Kidney capillary endothelial cell (primary cell): ENCODE measurements at regions not wholly inside any gene's neighbourhood (a gene's known extent, or its start where the extent isn't known, plus 50 kb on each side); places are given as distances from the start of the nearest gene placed in this dataset.
"Not testable (repeated sequence)": the region's sequence is repeated elsewhere in the genome, so short reads cannot be mapped to it uniquely, and the experiment has no call there.

Experiments
- DNase-seq: peaks from one replicate; pipeline ENCODE4 v3.0.0-alpha.2; 2018; ENCODE audit warnings: low spot score

- no peak for DNase-seq
These were observed 65.5 kb upstream of the SLC7A14 start for GRCh38 chr3:170651260-170651845.

DNA sequence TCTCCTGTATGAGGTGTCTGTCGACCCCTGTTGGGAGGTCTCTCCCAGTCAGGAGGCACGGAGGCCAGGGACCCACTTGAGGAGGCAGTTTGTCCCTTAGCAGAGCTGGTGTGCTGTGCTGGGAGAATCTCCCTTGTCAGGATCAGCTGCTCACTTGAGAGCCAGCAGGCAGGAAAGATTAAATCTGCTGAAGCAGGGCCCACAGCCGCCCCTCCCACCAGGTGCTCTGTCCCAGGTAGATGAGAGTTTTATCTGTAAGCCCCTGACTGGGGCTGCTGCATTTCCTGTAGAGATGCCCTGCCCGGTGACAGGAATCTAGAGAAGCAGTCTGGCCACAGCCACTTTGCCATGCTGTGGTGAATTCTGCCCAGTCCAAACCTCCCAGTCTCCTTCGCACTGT is 64.7 kb upstream of the SLC7A14 start:
- not testable (repeated sequence) for DNase-seq

- no peak for DNase-seq
These were observed 58.8 kb upstream of the SLC7A14 start for GRCh38 chr3:170644711-170645110.

GRCh38 chr3:170643831-170644230 is 58.0 kb upstream of the SLC7A14 start:
- no peak for DNase-seq

- DNase-seq: no peak
These were observed 57.2 kb upstream of the SLC7A14 start for GRCh38 chr3:170642882-170643601.

DNA sequence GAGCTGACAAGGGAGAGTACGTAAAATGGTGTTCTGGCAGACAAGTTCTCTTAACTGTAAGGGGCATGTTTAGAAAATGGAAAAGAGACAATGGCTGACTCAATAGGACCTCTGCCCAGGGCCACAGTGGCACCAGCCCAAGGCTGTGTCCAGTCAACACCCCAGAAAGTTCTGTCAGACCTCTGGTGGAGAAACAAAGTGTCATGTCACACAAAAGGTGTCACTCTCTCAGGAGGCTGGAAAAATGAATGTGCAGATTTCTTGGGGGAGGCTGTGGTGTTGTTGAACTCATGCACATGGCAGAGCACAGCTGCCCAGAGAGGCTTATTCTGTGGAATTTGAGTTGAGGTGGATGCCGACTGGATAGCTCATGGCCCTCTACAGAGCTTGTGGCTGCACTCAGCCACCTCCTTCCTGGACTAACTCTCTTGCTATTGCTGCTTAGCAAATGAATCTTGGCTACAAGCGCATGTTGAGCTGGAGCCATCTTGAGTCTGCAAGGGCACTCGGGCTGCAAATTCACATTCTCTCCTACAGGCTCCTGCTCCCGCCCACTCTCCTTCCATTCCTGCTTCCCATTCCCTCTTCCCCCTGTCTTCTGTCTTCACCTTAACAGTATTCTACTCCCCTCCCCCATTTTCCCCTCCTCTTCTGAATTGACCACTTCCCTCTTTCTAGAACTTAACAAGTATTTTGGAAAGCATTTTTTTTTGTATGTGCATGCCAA is 55.8 kb upstream of the SLC7A14 start:
- no peak for DNase-seq

- DNase-seq: no peak
These were observed 54.9 kb upstream of the SLC7A14 start for GRCh38 chr3:170640737-170641171.

GRCh38 chr3:170638988-170639387 is 53.1 kb upstream of the SLC7A14 start:
- no peak for DNase-seq

DNA sequence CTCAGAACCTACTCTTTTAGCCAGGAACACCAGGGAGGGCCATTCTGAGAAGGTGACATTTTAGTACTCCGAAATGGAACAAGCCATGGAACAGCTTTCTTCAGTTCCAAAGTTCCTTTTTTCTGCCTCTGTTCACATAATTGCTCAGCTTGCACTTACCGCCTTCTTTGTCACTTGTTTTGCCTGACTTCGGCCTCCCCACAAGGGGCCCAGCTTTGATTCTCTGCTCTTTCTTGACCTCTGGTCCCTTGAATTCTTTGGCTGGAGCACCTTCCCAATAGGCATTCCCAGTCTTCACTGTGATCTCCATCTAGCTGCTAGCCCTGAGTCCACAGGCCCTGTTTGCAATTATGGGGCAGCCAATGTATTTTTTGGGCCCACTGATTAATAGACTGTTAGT is 51.4 kb upstream of the SLC7A14 start:
- no peak for DNase-seq

DNA sequence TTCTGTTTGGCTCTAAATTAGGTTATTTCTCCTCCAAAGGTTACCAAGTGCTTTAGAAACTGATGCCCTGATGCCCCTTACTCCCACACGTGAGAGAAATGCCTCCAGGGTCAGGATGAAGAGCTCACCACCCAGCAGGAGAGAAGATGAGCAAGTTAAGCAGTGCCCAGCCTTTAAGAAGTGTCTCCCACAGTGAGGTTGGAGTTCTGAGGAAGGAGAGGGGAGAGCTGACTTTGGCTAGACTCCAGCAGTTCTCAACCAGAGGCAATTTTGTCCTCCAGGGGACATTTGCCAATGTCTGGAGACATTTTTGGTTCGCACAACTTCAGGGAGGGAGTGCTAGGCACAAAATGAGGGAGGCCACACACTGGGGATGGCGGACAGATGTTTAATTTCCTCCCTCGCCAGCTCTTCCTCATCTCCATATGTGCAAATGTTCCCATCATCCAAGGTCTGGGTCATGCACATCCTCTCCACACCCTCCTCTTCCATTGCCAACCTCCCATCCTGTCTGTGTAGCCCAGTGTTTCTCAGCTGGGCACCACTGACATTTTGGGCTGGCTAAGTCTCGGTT is 50.6 kb upstream of the SLC7A14 start:
- no peak for DNase-seq
